ENCODE measurements at regions not wholly inside any gene's neighbourhood (a gene's known extent, or its start where the extent isn't known, plus 50 kb on each side); places are given as distances from the start of the nearest gene placed in this dataset.

- no peak for DNase-seq (ENCODE audit: low spot score)
- no peak for TF ChIP-seq CTCF (IDR thresholded peaks at IDR 0.05; ENCODE audit: extremely low read depth, missing control alignments)
Measured at GRCh38 chr21:38948377-38949069, 142.8 kb downstream of the ETS2 start.

GRCh38 chr21:38945545-38946245 lies 140.0 kb downstream of the ETS2 start:
- TF ChIP-seq CTCF (IDR thresholded peaks at IDR 0.05; ENCODE audit: extremely low read depth, missing control alignments), result no peak
- no peak for DNase-seq (ENCODE audit: low spot score)

- TF ChIP-seq CTCF (IDR thresholded peaks at IDR 0.05; ENCODE audit: extremely low read depth, missing control alignments), result no peak
- DNase-seq (ENCODE audit: low spot score), result no peak
Measured at GRCh38 chr21:38944903-38945302, 139.2 kb downstream of the ETS2 start.

GRCh38 chr21:38944402-38944801 lies 138.7 kb downstream of the ETS2 start:
- TF ChIP-seq CTCF (IDR thresholded peaks at IDR 0.05; ENCODE audit: extremely low read depth, missing control alignments), result no peak
- DNase-seq (ENCODE audit: low spot score), result no peak

- DNase-seq (ENCODE audit: low spot score), result no peak
Measured at GRCh38 chr21:38942748-38943211, 137.1 kb downstream of the ETS2 start.

GRCh38 chr21:38938769-38939168 lies 133.0 kb downstream of the ETS2 start:
- no peak for TF ChIP-seq CTCF (IDR thresholded peaks at IDR 0.05; ENCODE audit: extremely low read depth, missing control alignments)
- no peak for DNase-seq (ENCODE audit: low spot score)

More at GRCh38 chr21:38942748-38943211, 137.1 kb downstream of the ETS2 start:
- no peak for TF ChIP-seq CTCF (IDR thresholded peaks at IDR 0.05; ENCODE audit: extremely low read depth, missing control alignments)

- no peak for TF ChIP-seq CTCF (IDR thresholded peaks at IDR 0.05; ENCODE audit: extremely low read depth, missing control alignments)
- DNase-seq (ENCODE audit: low spot score), result no peak
Measured at GRCh38 chr21:38938343-38938742, 132.6 kb downstream of the ETS2 start.
